Smooth muscle cell (in vitro differentiated cells): ENCODE measurements at regions not wholly inside any gene's neighbourhood (a gene's known extent, or its start where the extent isn't known, plus 50 kb on each side); places are given as distances from the start of the nearest gene placed in this dataset.

Experiments used
- DNase-seq: peaks from one replicate; lab custom pipeline; 2025; ENCODE audit not compliant: unreplicated experiment; lab: John Stamatoyannopoulos, UW
- H2AFZ ChIP-seq: fragments of 200-600 bp; sonication (generic); 2 replicates; pipeline ENCODE4 v1.6.0; 2016; ENCODE audit warnings: antibody characterized with exemption, low read depth, mild to moderate bottlenecking
- H3F3A ChIP-seq: fragments of 200-600 bp; sonication (generic); 2 replicates; pipeline ENCODE4 v1.6.0; 2017; ENCODE audit warnings: antibody characterized with exemption, low read depth
- H3K27ac ChIP-seq: fragments of 200-600 bp; sonication (generic); 2 replicates; pipeline ENCODE4 v1.5.1; 2016; ENCODE audit warnings: low read depth, mild to moderate bottlenecking
- H3K27me3 ChIP-seq: fragments of 200-600 bp; sonication (generic); 2 replicates; pipeline ENCODE4 v1.6.1; 2016; ENCODE audit warnings: low read depth, mild to moderate bottlenecking
- H3K36me3 ChIP-seq: fragments of 200-600 bp; sonication (generic); 2 replicates; pipeline ENCODE4 v1.5.1; 2016; ENCODE audit warnings: low read depth
- H3K4me1 ChIP-seq: fragments of 200-600 bp; sonication (generic); 2 replicates; pipeline ENCODE4 v1.5.1; 2016; ENCODE audit warnings: low read depth
- H3K4me2 ChIP-seq: fragments of 200-600 bp; sonication (generic); 2 replicates; pipeline ENCODE4 v1.6.0; 2016; ENCODE audit warnings: mild to moderate bottlenecking
- H3K4me3 ChIP-seq: fragments of 200-600 bp; sonication (generic); 2 replicates; pipeline ENCODE4 v1.5.1; 2016; ENCODE audit warnings: mild to moderate bottlenecking
- H3K79me2 ChIP-seq: fragments of 200-600 bp; sonication (generic); 2 replicates; pipeline ENCODE4 v1.6.0; 2016; ENCODE audit warnings: low read depth, mild to moderate bottlenecking
- H3K9ac ChIP-seq: fragments of 200-600 bp; sonication (generic); 2 replicates; pipeline ENCODE4 v1.6.0; 2016; ENCODE audit warnings: low read depth
- H3K9me3 ChIP-seq: fragments of 200-600 bp; sonication (generic); replicated peaks from 2 replicates; pipeline ENCODE4 v1.5.1; 2016; ENCODE audit warnings: low read depth
- H4K20me1 ChIP-seq: fragments of 200-600 bp; sonication (generic); 2 replicates; pipeline ENCODE4 v1.6.0; 2016; ENCODE audit warnings: low read depth
- WGBS: methylation state at CpG from one replicate; pipeline ENCODE4 v1.1.7; 2016; ENCODE audit warnings: low lambda C conversion rate; 5-methylcytosine and 5-hydroxymethylcytosine counted together
- TF ChIP-seq, protein P1 (sequence below): fragments of 200-600 bp; sonication (generic); IDR thresholded peaks from 2 replicates; pipeline ENCODE4 v1.5.1; 2017; ENCODE audit warnings: borderline replicate concordance, mild to moderate bottlenecking, antibody characterized with exemption; ENCODE audit not compliant: insufficient read depth, poor library complexity, severe bottlenecking

- Histone ChIP-seq H3K9ac (no peak overlapping the region), H3K4me2 (no peak overlapping the region), H3K36me3 (no peaks in the 10 kb centered on the region), H3K27ac (no peak overlapping the region), H3F3A (no peaks in the 10 kb centered on the region), H2AFZ (no peak overlapping the region), H3K9me3 (no peaks in the 10 kb centered on the region), H3K79me2 (no peaks in the 10 kb centered on the region), H3K4me3 (no peak overlapping the region), H3K27me3 (peaks cover 5% of the 10 kb centered on the region), H3K4me1 (no peaks in the 10 kb centered on the region), H4K20me1 (no peaks in the 10 kb centered on the region)
- no peak for DNase-seq
- TF ChIP-seq, protein P1, sequence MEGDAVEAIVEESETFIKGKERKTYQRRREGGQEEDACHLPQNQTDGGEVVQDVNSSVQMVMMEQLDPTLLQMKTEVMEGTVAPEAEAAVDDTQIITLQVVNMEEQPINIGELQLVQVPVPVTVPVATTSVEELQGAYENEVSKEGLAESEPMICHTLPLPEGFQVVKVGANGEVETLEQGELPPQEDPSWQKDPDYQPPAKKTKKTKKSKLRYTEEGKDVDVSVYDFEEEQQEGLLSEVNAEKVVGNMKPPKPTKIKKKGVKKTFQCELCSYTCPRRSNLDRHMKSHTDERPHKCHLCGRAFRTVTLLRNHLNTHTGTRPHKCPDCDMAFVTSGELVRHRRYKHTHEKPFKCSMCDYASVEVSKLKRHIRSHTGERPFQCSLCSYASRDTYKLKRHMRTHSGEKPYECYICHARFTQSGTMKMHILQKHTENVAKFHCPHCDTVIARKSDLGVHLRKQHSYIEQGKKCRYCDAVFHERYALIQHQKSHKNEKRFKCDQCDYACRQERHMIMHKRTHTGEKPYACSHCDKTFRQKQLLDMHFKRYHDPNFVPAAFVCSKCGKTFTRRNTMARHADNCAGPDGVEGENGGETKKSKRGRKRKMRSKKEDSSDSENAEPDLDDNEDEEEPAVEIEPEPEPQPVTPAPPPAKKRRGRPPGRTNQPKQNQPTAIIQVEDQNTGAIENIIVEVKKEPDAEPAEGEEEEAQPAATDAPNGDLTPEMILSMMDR: no peak
Measured at GRCh38 chr9:2991292-2991691, 147.4 kb upstream of the PUM3 start.

DNA sequence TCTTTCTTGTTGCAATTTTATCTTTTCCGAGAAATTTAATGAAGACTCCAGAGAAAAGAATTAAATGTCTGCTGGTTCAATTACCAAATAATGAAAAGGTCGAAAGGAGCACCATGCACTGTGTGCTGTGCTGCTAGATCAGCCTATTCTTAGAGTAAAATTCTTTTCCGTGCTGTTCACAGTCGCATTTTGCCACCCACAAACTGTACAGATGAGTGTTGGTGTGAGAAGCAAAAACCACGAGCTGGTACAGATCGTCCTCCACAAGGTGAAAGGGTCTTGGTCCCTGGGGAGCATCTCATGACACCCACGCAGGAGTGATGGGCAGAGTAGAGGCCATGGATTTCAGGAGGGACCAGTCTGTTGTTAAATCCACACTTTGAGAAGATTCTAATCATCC is 143.8 kb upstream of the PUM3 start:
- 85% methylated on average over 7 of the region's 7 CpGs for WGBS
- TF ChIP-seq, protein P1: no peak

GRCh38 chr9:2985343-2985742 is 141.4 kb upstream of the PUM3 start:
- no peak for DNase-seq
- peaks cover 5% of the 10 kb centered on the region for H3K27me3 ChIP-seq
- no peak overlapping the region for H3K9ac ChIP-seq
- H2AFZ ChIP-seq: no peak overlapping the region
- H3K9me3 ChIP-seq: no peaks in the 10 kb centered on the region
- TF ChIP-seq, protein P1: no peak
- no peak overlapping the region for H3K4me3 ChIP-seq
- no peaks in the 10 kb centered on the region for H3K79me2 ChIP-seq
- no peaks in the 10 kb centered on the region for H3K36me3 ChIP-seq
- H4K20me1 ChIP-seq: no peaks in the 10 kb centered on the region
- no peak overlapping the region for H3K27ac ChIP-seq
- no peaks in the 10 kb centered on the region for H3F3A ChIP-seq
- no peaks in the 10 kb centered on the region for H3K4me1 ChIP-seq
- H3K4me2 ChIP-seq: no peak overlapping the region
- 89% methylated on average over 2 of the region's 2 CpGs for WGBS

More for the DNA sequence above, 143.8 kb upstream of the PUM3 start:
- no peaks in the 10 kb centered on the region for H3F3A ChIP-seq
- no peak overlapping the region for H3K4me3 ChIP-seq
- no peaks in the 10 kb centered on the region for H4K20me1 ChIP-seq
- H3K27me3 ChIP-seq: peaks cover 5% of the 10 kb centered on the region
- no peaks in the 10 kb centered on the region for H3K36me3 ChIP-seq
- no peak overlapping the region for H2AFZ ChIP-seq
- DNase-seq: no peak
- no peaks in the 10 kb centered on the region for H3K9me3 ChIP-seq
- no peak overlapping the region for H3K4me2 ChIP-seq
- no peak overlapping the region for H3K9ac ChIP-seq
- no peaks in the 10 kb centered on the region for H3K4me1 ChIP-seq
- no peaks in the 10 kb centered on the region for H3K79me2 ChIP-seq
- no peak overlapping the region for H3K27ac ChIP-seq

DNA sequence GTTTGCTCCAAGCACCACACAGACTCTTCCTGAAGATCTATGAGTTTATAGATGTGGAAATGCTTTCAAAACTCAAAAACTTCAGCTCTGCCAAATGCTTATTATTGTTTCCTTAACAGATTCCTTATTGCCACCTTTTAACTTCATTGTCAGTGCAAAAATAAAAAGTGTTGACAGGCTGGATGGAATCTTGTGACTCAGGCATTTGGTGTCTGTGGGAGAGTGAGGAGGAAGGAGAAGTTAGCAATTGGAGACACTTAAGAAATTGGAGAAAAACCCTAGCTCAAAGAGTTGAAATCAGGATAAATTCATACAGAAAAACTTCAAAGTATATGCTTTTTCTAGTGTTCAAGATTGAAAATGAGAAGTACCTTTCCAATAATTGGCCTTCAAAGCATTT is 140.6 kb upstream of the PUM3 start:
- Histone ChIP-seq H3F3A (no peaks in the 10 kb centered on the region), H3K9ac (no peak overlapping the region), H4K20me1 (no peaks in the 10 kb centered on the region), H3K27ac (no peak overlapping the region), H3K9me3 (no peaks in the 10 kb centered on the region), H3K4me1 (no peaks in the 10 kb centered on the region), H3K79me2 (no peaks in the 10 kb centered on the region), H3K27me3 (peaks cover 5% of the 10 kb centered on the region), H3K4me3 (no peak overlapping the region), H3K36me3 (no peaks in the 10 kb centered on the region), H3K4me2 (no peak overlapping the region), H2AFZ (no peak overlapping the region)
- no peak for DNase-seq
- TF ChIP-seq, protein P1: no peak
